GM18858 (cell line): ENCODE measurements at regions not wholly inside any gene's neighbourhood (a gene's known extent, or its start where the extent isn't known, plus 50 kb on each side); places are given as distances from the start of the nearest gene placed in this dataset.

ENCODE experiments used
- ATAC-seq: cut with Tn5 transposase; IDR thresholded peaks from one replicate; pipeline ENCODE4 v1.9.1; 2021; ENCODE audit not compliant: unreplicated experiment

DNA sequence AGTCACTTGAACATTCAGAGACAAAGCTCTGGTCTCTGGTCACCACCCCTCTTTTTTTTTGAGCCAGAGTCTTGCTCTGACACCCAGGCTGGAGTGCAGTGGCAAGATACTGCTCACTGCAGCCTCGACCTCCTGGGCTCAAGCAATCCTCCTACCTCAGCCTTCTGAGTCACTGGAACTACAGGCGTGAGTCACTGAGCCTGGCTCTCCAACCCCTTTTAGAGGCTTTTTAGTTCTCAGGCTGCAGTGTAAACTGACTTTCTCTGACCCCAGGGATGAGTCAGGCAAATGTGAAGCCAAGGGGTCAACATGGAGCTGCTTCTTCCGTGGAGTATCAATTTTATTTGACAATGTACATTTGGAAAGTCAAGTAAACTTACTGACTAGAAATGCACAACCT, 229.2 kb downstream of the PTTG2 start:
- ATAC-seq: no peak

- ATAC-seq: no peak
Observed at GRCh38 chr4:38190717-38191178, 230.6 kb downstream of the PTTG2 start.

GRCh38 chr4:38192516-38192915, 232.3 kb downstream of the PTTG2 start:
- ATAC-seq: no peak

- ATAC-seq: no peak
Observed at GRCh38 chr4:38193236-38193863, 233.2 kb downstream of the PTTG2 start.

- ATAC-seq: no peak
Observed at GRCh38 chr4:38194047-38194602, 233.9 kb downstream of the PTTG2 start.

GRCh38 chr4:38195486-38195885, 235.3 kb downstream of the PTTG2 start:
- no peak for ATAC-seq

DNA sequence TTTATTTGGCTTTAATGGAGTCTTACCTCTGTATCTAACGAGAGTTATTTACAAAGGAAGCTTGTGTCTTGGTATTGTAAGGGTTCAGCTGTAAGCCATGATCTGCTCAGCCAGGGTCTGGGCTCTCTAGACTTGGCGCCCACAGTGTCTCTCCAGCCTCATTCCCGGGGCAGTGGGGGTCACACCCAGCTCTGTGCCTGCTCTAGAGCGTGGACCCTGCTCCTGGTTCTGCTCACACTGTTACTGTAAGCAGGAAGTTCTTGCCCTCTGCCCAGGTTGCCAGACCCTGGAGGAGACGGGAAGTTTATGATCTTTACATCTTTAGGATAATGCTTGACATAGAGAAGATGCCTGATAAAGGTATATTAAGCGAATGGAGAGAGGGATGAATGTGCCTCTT, 235.7 kb downstream of the PTTG2 start:
- no peak for ATAC-seq

GRCh38 chr4:38202242-38202641, 242.0 kb downstream of the PTTG2 start:
- no peak for ATAC-seq

DNA sequence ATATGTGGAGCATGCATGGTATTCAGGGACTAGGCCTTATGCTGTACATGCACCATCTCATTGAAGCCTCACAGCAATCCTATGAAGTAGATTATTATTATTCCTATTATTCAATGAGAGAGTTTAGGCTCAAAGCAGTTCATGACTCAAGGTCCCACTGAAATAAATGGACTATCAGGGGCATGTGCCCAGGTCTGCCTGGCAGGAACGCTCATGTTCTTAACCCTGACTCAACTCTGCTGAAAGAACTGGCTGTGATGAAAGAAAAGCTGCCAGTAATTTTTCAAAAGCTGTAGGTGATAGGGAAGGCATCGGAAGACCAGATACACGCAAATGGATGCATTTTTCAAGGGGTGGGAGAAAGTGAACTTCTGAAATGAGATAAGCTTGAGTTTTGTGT, 243.4 kb downstream of the PTTG2 start:
- no peak for ATAC-seq

DNA sequence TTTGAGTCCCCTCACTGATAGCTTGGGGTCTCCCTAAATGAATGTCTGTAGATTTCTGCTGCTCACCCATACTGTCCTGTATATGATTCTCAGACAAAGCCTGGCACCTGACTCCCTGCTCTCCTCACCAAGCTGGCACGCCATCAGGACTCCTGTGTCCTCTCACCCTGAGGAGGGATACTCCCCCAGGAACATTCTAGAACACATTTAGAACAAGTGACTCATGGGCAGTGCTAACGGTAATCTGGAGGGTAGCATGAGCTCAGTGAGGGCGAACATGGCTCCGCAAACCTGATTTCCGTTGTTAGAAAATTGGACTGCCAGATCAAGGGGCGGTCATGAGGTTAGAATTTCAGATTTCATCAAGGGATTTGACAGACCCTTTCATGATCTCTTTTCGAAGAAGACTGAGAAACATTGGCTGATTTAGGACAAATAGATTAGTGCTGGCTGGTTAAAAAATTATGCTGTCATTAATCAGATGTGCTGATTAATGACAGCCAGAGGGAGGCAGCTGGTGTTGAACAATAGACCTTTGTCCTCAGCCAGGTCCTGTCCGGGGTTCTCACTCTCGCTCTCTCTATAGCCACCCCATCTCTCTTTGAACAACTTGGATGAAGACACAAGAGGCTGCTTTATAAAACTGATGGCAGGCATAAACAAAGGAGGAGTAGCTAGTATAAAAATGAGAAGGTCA, 244.3 kb downstream of the PTTG2 start:
- no peak for ATAC-seq

GRCh38 chr4:38205261-38205660, 245.1 kb downstream of the PTTG2 start:
- no peak for ATAC-seq

DNA sequence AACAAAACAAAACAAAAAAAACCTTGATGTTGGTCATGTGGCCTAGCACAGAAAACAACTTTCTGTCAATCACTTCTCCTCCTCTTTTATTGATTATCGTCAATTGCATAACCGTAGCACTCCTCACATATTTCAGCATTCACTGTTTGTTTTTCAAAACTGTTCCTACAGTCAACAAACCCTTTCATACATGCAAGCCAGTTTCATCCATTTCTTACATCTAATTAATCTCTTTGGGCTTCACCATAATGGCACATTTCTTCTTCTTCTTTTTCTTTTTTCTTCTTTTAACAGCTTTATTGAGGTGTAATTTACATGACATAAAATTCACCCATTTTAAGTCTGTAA, 246.9 kb downstream of the PTTG2 start:
- ATAC-seq: no peak

DNA sequence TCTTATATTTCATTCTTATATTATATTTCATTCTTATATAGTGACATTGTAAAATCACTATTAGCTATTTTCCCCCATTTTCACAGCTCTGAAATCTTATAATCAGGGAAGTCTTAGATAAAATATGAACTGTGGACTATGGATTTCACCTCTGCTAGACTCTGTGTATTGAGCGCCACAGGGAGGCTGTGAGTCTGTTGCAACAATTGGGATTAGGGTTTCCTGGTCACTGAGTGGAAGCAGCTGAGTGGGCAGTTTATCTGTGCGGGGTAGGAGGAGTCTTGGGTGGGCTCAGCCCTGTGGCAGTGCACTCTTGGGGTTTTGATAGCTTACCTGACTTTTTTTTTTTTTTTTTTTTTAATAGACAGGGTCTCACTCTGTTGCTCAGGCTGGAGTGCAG, 249.5 kb downstream of the PTTG2 start:
- no peak for ATAC-seq

DNA sequence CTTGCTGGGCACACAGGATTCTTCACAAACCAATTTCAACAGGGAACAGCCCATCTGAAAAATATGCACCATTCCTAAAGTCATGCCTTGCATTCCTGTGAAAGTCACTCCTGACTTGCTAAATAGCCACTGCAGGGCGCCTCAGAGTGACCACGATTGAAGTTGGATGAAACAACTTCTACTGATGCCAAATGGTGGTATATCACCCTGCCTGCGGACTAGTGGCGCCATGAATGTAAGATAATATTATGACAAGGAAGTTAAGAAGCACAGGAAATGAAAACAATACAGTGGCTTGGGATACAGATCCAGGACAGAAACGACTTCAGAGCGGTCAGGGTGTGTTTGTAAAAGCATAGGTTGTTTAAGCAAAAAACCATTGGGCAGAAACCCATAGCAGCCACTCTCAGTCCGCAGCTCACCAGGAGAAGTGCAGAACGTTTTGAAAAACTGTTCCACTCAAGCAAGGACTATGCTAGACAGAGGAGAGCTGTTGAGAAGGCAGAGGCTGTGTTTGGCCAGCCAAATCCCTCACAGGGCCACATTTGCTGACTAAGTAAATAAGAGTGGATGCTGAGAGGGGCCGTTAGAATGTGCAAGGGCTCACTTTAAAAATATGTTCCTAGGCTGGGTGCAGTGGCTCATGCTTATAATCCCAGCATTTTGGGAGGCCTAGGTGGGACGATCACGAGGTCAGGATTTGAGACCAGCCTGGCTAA, 250.4 kb downstream of the PTTG2 start:
- ATAC-seq: no peak

DNA sequence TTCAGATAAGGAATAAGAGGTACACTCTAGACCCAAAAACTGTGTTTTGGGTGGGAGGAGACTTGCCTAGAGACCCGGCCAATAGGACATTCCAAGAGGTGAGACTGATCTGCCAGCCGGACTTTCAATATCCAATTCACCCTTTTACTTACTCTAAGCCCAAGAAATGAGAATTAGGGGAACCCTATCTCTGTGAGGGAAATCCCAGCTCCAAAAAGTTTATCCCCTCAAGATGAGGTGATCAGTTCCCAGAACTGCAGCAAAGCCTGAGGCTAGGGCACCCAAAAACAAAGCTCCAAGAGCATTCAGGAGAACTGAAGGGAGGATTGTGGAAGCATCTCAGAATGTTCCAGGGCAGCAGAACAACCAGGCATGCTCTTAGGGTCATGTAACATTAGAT, 251.7 kb downstream of the PTTG2 start:
- no peak for ATAC-seq

GRCh38 chr4:38213083-38213805, 253.0 kb downstream of the PTTG2 start:
- no peak for ATAC-seq

GRCh38 chr4:38222892-38223291, 262.7 kb downstream of the PTTG2 start:
- ATAC-seq: no peak

- no peak for ATAC-seq
Observed at GRCh38 chr4:38223306-38223705, 263.1 kb downstream of the PTTG2 start.

GRCh38 chr4:38223782-38224236, 263.6 kb downstream of the PTTG2 start:
- no peak for ATAC-seq

GRCh38 chr4:38224850-38225249, 264.7 kb downstream of the PTTG2 start:
- ATAC-seq: no peak

- no peak for ATAC-seq
Observed at GRCh38 chr4:38226170-38226569, 266.0 kb downstream of the PTTG2 start.
